Right lung (tissue), 2 donors: ENCODE measurements at regions not wholly inside any gene's neighbourhood (a gene's known extent, or its start where the extent isn't known, plus 50 kb on each side); places are given as distances from the start of the nearest gene placed in this dataset.

Experiments
- DNase-seq, 2 donors: peaks; one replicate each; pipeline ENCODE4 v3.0.0-alpha.2; 2013

GRCh38 chr5:175285261-175285660 is 158.7 kb downstream of the DRD1 start:
- DNase-seq, result no peak

DNA sequence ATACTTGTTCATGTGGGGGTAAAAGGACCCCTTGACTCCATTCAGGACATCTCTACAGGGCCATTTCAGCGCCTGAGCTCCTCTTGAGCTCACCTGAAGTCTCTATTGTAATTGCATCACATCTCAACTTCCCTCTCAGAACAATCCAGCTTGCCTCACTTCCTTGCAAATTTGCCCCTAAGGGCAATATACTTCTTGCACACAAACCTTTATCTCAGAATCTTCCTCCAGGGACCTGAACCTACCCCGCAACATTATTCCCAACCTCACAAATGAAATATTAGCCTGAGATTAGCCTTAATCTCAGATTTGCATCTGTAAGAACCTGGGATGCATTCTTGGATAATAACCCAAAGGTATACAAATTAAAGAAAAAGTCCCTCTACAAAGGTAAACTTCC is 159.2 kb downstream of the DRD1 start:
- DNase-seq, result no peak

- DNase-seq, result no peak
These were observed 161.3 kb downstream of the DRD1 start for GRCh38 chr5:175282611-175283225.

DNA sequence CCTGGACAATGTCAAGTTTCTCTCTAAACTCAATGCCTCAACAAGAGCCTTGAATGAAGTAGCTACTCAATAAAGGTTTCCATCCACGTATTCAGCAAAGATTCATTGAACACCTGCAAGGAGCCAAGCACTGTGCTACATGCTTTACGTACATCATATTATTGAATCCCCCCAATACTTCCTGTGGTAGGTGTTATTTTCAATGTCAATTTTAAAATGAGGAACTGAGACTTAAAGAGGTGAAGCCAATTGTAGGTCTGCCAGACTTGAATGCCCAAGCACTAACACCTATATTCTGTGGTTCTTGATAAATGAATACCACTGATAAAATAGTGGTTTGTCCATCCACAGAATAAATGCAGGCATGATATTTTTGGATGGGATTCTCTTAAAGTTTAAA is 162.3 kb downstream of the DRD1 start:
- DNase-seq, result no peak

DNA sequence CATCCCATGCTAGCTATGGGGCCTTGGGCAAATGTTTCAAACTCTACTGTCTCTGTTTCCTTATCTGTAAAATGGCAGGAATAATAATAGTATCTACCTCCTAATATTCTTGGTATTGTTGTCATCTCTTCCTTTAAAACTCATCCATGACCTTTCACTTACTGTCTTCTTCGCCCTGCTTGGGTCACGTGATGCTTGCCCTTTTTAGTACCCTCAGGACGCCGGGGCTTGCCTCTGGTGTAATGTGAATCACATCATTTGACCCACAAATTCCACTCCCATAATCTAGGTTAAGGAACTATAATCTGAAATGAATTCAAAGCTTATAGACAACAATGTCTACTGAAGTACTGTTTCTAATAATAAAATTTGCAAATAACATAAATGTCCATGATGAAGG is 162.7 kb downstream of the DRD1 start:
- no peak for DNase-seq

DNA sequence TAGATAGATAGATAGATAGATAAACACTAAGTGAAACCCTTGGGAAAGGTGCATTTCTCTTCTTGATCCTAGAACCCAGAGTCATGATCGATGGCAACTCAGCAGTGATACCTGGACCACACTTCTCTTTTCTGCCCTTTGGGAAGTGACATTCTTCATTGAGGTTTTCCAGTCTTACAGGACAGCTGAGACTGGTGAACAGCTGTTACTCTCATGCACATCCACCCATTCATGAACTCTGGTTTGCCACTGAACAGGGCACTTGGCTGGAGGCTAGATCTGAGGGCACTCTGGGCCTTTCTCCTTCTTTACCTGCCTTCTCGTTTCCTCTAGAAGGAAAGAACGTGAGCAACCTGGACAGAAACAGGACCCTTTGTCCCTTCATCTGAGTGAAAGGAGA is 164.5 kb downstream of the DRD1 start:
- DNase-seq, result no peak

GRCh38 chr5:175275748-175276147 is 168.2 kb downstream of the DRD1 start:
- no peak for DNase-seq

DNA sequence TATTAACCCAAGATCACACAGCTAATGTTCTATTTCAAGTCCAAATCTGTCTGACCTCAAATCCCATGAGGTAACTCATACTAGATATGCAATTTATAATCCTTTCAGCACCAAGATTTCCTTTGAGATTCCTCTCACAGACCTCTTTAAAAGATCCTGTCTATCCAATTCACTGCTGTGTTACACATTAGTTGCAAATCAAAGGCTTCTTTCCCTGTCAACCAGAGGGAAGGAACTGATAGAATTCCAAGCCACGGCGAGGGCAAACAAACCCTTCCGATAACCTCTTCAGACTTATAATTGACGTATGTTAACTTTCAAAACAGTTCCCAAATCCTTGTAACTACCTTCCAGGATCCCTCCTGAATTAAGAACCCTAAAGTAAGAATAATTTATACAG is 168.9 kb downstream of the DRD1 start:
- DNase-seq, result no peak

DNA sequence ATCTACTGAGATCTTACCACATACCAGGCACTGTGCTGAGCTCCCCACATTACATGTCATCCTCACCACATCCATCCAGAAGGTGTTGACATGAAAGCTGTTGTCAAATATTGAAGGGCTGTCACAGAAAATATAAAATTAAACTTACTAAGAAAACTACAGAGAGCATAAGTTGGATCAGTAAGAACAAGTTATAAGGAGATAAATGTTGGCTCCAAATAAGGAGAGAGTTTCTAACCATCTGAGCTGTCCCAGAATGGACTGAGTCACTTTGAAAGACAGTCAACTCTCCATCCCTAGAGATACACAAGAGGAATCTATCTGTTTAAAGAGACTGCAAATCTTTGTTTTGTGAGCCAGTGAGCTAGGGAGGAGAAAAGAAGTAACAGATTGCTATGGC is 169.8 kb downstream of the DRD1 start:
- DNase-seq, result no peak

DNA sequence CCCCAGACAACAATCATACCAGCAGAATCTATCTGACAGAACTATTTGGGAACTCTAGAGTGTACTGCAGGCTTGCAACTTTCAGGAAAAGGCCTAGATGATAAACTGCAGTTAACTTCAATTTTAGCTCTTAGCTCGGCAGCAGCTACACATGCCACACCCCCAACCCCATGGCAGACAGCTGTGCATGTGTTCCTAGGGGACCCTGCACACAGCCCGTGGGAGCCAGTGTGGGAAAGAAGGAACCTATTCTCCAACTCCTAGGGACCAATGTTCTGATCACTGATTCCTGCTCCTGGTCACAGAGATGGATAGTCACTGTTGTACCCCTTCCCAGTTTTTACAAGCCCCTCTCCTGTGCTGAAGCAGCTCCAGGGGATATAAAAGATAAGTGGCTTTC is 179.6 kb downstream of the DRD1 start:
- no peak for DNase-seq

DNA sequence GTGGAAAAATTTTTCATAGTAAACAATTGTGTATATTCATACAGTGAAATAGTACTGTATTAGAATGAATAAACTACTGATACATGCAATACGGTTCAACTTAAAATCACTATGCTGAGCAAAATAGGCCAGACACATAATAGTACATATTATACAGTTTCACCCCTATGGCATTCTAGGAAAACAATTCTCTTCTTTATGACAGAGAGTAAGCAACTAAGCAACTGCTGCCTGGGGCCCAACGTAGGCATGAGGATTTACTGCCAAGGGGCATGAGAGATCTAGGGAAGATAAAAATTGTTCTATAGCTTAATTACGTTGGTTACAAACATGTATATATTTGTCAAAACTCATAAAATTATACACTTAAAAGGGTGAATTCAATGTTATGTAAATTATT is 180.2 kb downstream of the DRD1 start:
- no peak for DNase-seq

DNA sequence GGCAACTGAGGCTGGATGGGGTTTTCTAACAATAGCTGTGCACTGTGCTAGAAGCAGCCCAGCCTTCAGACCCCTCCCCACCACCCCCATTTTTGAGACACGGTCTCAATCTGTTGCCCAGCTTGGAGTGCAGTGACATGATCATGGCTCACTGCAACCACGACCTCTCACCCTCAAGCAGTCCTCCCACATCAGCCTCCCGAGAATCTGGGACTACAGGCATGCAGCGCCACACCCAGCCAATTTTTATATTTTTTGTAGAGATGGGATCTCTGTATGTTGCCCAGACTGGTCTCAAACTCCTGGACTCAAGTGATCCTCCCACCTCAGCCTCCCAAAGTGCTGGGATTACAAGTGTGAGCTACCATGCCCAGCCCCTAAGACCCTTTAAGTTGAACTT is 182.5 kb downstream of the DRD1 start:
- DNase-seq, result no peak

GRCh38 chr5:175261037-175261436 is 182.9 kb downstream of the DRD1 start:
- DNase-seq, result no peak

DNA sequence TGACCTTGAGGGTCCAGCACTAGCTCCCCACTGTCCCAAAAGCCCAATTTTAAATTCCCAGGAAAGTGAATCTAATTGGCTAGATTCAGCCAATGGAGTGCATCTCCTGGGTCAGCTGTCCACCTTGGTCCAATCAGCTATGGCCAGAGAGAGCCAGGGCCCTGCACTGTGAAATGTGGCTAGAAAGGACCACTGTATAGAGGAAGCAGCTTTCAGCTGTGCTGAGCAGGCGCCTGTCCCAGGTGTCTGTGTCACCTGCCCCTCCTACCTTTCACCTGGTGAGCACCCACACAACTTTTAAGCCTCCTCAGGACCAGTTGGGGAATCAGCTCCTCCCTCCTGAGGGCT is 186.2 kb downstream of the DRD1 start:
- DNase-seq, result no peak

- DNase-seq, result no peak
These were observed 186.7 kb downstream of the DRD1 start for GRCh38 chr5:175257128-175257846.

DNA sequence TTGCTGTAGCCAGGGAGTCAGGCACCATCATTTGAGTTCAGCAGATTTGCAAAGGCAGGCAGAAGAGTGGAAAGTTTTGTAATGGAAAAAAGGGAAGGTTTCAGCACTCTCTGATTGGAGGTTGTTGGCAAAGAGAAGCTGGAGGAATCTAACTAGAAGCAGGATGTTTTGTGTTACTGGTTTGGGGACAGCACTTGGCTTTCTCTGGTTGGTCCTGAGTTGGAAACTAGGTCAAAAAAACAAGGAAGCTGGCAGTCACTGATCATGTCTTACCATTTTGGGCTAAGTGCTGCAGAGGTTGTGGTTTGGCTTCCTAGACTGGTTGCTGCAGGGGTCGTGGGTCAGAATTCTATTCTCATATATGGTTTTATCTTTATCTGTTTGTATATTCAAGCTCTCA is 189.8 kb downstream of the DRD1 start:
- DNase-seq, result no peak

DNA sequence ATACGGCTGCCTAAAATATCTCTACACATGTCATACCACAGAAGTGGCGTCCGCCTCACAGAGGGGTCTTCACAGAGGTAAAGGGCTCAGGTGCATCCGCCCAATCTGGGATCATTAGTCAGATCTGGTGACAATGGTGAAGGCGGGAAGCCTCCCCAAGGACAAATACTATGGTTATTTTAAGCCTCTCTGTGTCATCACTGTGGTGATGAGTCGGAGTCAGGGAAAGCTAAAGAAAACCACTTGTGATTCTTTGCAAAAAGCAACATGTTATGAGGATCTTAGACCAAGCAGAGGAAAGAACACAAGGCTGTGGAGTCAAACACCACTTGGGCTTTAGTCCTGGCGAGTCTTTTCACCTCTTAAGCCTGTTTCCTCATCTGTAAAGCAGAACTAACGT is 190.4 kb downstream of the DRD1 start:
- DNase-seq, result no peak

- no peak for DNase-seq
These were observed 191.7 kb downstream of the DRD1 start for GRCh38 chr5:175252234-175252805.

GRCh38 chr5:175250426-175250825 is 193.6 kb downstream of the DRD1 start:
- DNase-seq, result no peak

DNA sequence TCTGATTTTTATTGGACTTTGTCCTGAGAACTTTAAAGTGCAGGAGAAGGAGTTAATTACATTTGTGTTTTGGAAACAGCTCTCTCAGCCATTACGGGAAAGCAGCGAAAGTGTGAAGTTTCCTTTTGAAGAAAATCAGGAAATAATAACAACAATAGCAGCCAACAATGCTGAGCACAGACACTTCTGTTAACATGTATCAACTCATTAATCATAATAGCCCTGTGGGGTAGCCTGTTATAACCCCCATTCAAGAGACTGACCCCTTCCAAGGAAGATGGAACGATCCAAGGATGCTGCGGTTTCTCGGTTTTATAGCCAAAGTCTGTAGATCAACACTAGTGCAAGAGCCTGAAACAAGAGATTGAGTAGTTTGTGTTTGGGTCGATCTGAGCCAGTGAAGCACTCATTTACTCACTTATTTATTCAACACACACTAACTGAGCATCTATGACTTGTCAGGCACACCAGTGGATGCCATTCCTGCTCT is 195.5 kb downstream of the DRD1 start:
- DNase-seq, result no peak

DNA sequence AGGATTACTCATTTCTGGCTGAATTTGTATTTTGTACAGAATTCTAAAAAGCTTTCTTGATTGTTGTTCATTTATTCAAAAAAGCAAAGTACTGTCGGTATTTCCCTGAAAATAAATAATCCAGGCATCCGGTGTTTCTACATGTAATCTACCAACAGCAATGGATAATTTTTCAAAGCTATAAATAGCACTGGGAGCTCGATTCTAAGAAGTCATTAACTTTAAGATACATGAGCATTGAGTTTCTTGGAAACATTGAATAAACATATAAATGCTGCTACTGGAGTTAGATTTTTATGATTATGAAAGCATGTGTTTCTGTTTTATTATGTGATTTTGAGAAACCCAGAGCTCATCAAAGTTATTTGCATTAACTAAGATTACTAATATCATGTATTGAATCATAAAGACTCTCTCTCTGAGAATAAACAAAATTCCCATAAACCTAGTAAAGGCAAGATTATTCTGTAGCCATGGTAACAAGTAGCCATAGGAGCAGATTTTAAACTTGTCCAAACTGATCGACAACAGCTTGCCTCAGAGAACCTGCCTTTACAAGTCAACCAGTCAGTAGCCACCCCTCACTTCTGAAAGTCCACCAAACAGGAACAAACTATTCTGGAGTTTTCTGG is 197.0 kb downstream of the DRD1 start:
- DNase-seq, result peak; percentile 27 to 46

DNA sequence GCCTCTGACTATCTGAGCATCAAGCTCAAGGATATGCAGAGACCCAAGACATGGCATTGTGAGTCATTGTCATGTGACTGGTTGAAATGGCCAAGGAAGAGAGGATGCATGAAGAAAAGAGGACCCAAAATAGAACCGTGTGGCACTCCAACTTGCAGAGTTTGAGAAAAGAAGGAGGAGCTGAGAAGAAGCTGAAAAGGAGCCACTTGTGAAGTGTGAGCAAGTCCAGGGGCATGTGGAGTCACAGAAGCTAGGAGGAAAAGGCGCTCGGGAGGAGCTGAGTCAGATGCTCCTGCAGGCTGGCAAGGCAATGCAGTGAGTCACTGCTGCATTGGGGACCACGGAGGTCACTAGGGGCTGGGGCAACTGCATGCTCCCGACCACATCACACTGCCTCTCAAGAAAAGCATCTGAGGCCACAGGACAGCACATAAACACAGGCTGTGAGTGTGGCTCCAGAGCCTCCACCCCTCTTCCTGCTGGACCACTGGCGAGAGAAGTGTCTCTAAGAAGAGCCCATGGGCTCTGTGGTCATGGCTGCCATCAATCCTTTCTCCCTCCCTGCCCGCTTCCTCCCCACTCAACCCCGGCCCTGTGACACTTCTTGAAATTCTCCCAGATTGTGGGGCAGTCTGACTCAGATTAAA is 197.6 kb downstream of the DRD1 start:
- DNase-seq, result no peak

DNA sequence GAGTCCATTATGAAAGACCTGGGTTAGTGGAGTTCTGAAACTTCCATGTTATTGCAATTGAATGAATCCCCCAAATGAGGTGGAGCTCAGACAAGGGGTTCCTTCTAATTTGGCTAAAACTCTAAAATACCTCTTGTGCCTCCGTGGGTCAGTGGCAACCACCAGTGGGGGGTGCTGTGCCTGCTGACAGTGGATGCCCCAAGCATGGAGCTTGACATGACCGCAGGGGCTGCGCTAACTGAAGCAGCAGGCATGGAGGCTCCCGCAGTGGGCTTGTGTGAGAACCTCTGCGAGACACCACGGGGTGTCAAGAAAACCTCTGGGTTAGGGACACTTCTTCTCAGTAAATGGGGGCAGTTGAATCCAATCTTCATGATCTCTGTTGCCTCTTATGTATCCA is 200.5 kb downstream of the DRD1 start:
- DNase-seq, result no peak
